ENCODE measurements at regions not wholly inside any gene's neighbourhood (a gene's known extent, or its start where the extent isn't known, plus 50 kb on each side); places are given as distances from the start of the nearest gene placed in this dataset.

- no peak for TF ChIP-seq CTCF (IDR thresholded peaks at IDR 0.05)
- no peak for TF ChIP-seq POLR2A (IDR thresholded peaks at IDR 0.05)
These were observed 237.6 kb downstream of the ZNF536 start for GRCh38 chr19:30609656-30610270.
